Activated CD4-positive, alpha-beta T cell treated with anti-CD3 and anti-CD28 coated beads for 36 hours (primary cell): ENCODE measurements at regions not wholly inside any gene's neighbourhood (a gene's known extent, or its start where the extent isn't known, plus 50 kb on each side); places are given as distances from the start of the nearest gene placed in this dataset.

Source experiments
- ATAC-seq: fragments of 200-7000 bp; cut with Tn5 transposase; one replicate; pipeline ENCODE4 v1.10.0; 2021; ENCODE audit warnings: mild to moderate bottlenecking, moderate library complexity
- CTCF ChIA-PET: fragments of 350-600 bp; sonication (Branson Sonifier 250); formaldehyde crosslinking; loops from one replicate; lab custom pipeline; 2021; ENCODE audit warnings: antibody characterized with exemption; lab: Charles Lee
- POLR2A ChIA-PET: fragments of 350-600 bp; sonication (Branson Sonifier 250); formaldehyde crosslinking; loops from one replicate; lab custom pipeline; 2021; ENCODE audit warnings: antibody characterized with exemption, inconsistent platforms; lab: Charles Lee
- DNase-seq: peaks from one replicate; pipeline ENCODE4 v3.0.0-alpha.2; 2020
- H3K27ac Mint-ChIP-seq: one replicate; pipeline ENCODE4 v1.8.0; 2021; ENCODE audit warnings: mixed read lengths
- H3K27me3 Mint-ChIP-seq: one replicate; pipeline ENCODE4 v1.8.0; 2021; ENCODE audit warnings: mixed read lengths
- H3K36me3 Mint-ChIP-seq: one replicate; pipeline ENCODE4 v1.8.0; 2021; ENCODE audit warnings: low read depth, mixed read lengths
- H3K4me1 Mint-ChIP-seq: one replicate; pipeline ENCODE4 v1.8.0; 2021; ENCODE audit warnings: mixed read lengths
- H3K4me3 Mint-ChIP-seq: one replicate; pipeline ENCODE4 v1.8.0; 2021; ENCODE audit warnings: mild to moderate bottlenecking, moderate library complexity, mixed read lengths
- H3K9me3 Mint-ChIP-seq: one replicate; pipeline ENCODE4 v1.8.0; 2021; ENCODE audit warnings: low read depth, mixed read lengths
- intact Hi-C, 2 experiments: fragments of 100-400 bp; cut with DNase I in 1 of 2; cut with micrococcal nuclease in 1 of 2; formaldehyde crosslinking; loops; one replicate each; pipeline versions ENCODE4 v1.14.2 to v1.15.1; 2022 to 2024; cut with DNase I, micrococcal nuclease

GRCh38 chr10:29736366-29737073, 101.7 kb upstream of the SVIL start:
- H3K27ac Mint-ChIP-seq = no peak overlapping the region
- H3K27me3 Mint-ChIP-seq = peaks cover 6% of the 10 kb centered on the region
- ATAC-seq (no peak), DNase-seq (peak; percentile 32)
- no peaks in the 10 kb centered on the region for H3K36me3 Mint-ChIP-seq
- H3K4me3 Mint-ChIP-seq = peak overlapping the region; percentile 74
- ChIA-PET POLR2A (no interaction called here), CTCF (interaction anchor here (0.6 to 1.8 kb wide), 6 partner anchors 18 to 224 kb away, joined by 3 to 6 read pairs (median 4); no protein-coding TSS in a partner anchor)
- intact Hi-C loops = loop anchor here (2.0 to 10.0 kb wide), 5 partner anchors 68 to 698 kb away; partner anchors contain the start of genes MAP3K8 (in 1 of the 2) and SVIL (in 1 of the 2)
- peaks cover 29% of the 10 kb centered on the region for H3K4me1 Mint-ChIP-seq
- H3K9me3 Mint-ChIP-seq = no peaks in the 10 kb centered on the region

- ATAC-seq (peak; percentile 86), DNase-seq (peak; percentile 92)
- peaks cover 6% of the 10 kb centered on the region for H3K27me3 Mint-ChIP-seq
- peak overlapping the region; percentile 74 for H3K4me3 Mint-ChIP-seq
- H3K36me3 Mint-ChIP-seq = peaks cover 2% of the 10 kb centered on the region
- ChIA-PET POLR2A (no interaction called here), CTCF (interaction anchor here (0.6 to 1.8 kb wide), 10 partner anchors 10 to 242 kb away, joined by 3 to 11 read pairs (median 4); no protein-coding TSS in a partner anchor)
- intact Hi-C loops = loop anchor here (1.0 to 10.0 kb wide), 11 partner anchors 47 to 699 kb away; partner anchors contain the start of genes MAP3K8 (in 1 of the 2) and SVIL (in 1 of the 2)
- H3K4me1 Mint-ChIP-seq = peaks cover 33% of the 10 kb centered on the region
- no peak overlapping the region for H3K27ac Mint-ChIP-seq
- H3K9me3 Mint-ChIP-seq = no peaks in the 10 kb centered on the region
Observed at GRCh38 chr10:29735628-29736365, 101.0 kb upstream of the SVIL start.

GRCh38 chr10:29734962-29735627, 100.3 kb upstream of the SVIL start:
- H3K36me3 Mint-ChIP-seq = peaks cover 5% of the 10 kb centered on the region
- peak overlapping the region; percentile 80 for H3K27ac Mint-ChIP-seq
- CTCF ChIA-PET = interaction anchor here (0.6 to 1.8 kb wide), 9 partner anchors 10 to 241 kb away, joined by 3 to 11 read pairs (median 3); no protein-coding TSS in a partner anchor

GRCh38 chr10:29734640-29734961, 99.8 kb upstream of the SVIL start:
- CTCF ChIA-PET = interaction anchor here (0.7 to 1.8 kb wide), 7 partner anchors 9 to 221 kb away, joined by 3 to 11 read pairs (median 3); no protein-coding TSS in a partner anchor
- Mint-ChIP-seq H3K27ac (peak overlapping the region; percentile 80), H3K36me3 (peaks cover 7% of the 10 kb centered on the region), H3K9me3 (no peaks in the 10 kb centered on the region), H3K4me1 (peaks cover 39% of the 10 kb centered on the region), H3K4me3 (peak overlapping the region; percentile 74), H3K27me3 (peaks cover 6% of the 10 kb centered on the region)
- intact Hi-C loops = loop anchor here (2.0 to 10.0 kb wide), 3 partner anchors 46 to 700 kb away; partner anchors contain the start of gene MAP3K8 (in 1 of the 2)
- POLR2A ChIA-PET = interaction anchor here (0.6 to 0.8 kb wide), 3 partner anchors 32 to 322 kb away, joined by 3 to 4 read pairs (median 4); no protein-coding TSS in a partner anchor
- DNase-seq = no peak
- peak; percentile 10 for ATAC-seq

More at GRCh38 chr10:29734962-29735627, 100.3 kb upstream of the SVIL start:
- peak overlapping the region; percentile 74 for H3K4me3 Mint-ChIP-seq
- POLR2A ChIA-PET = interaction anchor here (0.6 to 0.8 kb wide), 3 partner anchors 32 to 323 kb away, joined by 3 to 4 read pairs (median 4); no protein-coding TSS in a partner anchor
- H3K27me3 Mint-ChIP-seq = peaks cover 6% of the 10 kb centered on the region
- H3K4me1 Mint-ChIP-seq = peaks cover 38% of the 10 kb centered on the region
- no peaks in the 10 kb centered on the region for H3K9me3 Mint-ChIP-seq
- DNase-seq = peak; percentile 72
- intact Hi-C loops = loop anchor here (1.0 to 10.0 kb wide), 10 partner anchors 46 to 700 kb away; partner anchors contain the start of genes MAP3K8 (in 1 of the 2) and SVIL (in 1 of the 2)
- peak; percentile 51 for ATAC-seq

DNA sequence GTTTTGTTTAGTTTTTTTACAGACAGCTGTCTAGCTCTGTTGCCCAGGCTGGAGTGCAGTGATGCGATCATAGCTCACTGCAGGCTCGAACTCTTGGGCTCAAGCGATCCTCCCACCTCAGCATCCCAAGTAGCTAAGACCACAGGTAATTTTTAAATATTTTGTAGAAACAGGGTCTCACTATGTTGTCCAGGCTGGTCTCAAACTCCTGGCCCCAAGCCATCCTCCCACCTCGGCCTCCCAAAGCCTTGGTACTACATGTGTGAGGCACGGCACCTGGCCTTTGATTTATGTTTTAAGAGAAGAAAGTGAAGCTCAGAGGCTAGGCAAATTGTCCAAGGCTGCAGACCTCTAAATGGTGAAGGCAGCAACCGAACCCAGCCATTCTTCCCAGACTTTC, 98.6 kb upstream of the SVIL start:
- CTCF ChIA-PET = interaction anchor here (0.6 to 1.8 kb wide), 5 partner anchors 14 to 626 kb away, joined by 3 to 6 read pairs (median 3); no protein-coding TSS in a partner anchor
- DNase-seq (no peak), ATAC-seq (no peak)
- H3K4me1 Mint-ChIP-seq = peaks cover 49% of the 10 kb centered on the region
- H3K27ac Mint-ChIP-seq = peak overlapping the region; percentile 13
- intact Hi-C loops = loop anchor here (10.0 kb wide), 2 partner anchors 199 to 701 kb away; partner anchors contain the start of gene MAP3K8 (in 1 of the 2)
- H3K4me3 Mint-ChIP-seq = no peak overlapping the region
- no peaks in the 10 kb centered on the region for H3K9me3 Mint-ChIP-seq
- peaks cover 9% of the 10 kb centered on the region for H3K36me3 Mint-ChIP-seq
- H3K27me3 Mint-ChIP-seq = peaks cover 3% of the 10 kb centered on the region
- POLR2A ChIA-PET = interaction anchor here (0.6 kb wide), 1 partner anchor 74 kb away, joined by 5 read pairs; no protein-coding TSS in a partner anchor

- DNase-seq (no peak), ATAC-seq (no peak)
- Mint-ChIP-seq H3K9me3 (no peaks in the 10 kb centered on the region), H3K36me3 (peaks cover 9% of the 10 kb centered on the region), H3K27ac (peak overlapping the region; percentile 13), H3K4me3 (no peak overlapping the region), H3K4me1 (peaks cover 53% of the 10 kb centered on the region), H3K27me3 (peaks cover 3% of the 10 kb centered on the region)
- intact Hi-C loops = loop anchor here (10.0 kb wide), 2 partner anchors 198 to 702 kb away; partner anchors contain the start of gene MAP3K8 (in 1 of the 2)
- ChIA-PET CTCF (interaction anchor here (1.1 kb wide), 1 partner anchor 13 kb away, joined by 3 read pairs; no protein-coding TSS in a partner anchor), POLR2A (no interaction called here)
Observed at GRCh38 chr10:29732918-29733317, 98.1 kb upstream of the SVIL start.

DNA sequence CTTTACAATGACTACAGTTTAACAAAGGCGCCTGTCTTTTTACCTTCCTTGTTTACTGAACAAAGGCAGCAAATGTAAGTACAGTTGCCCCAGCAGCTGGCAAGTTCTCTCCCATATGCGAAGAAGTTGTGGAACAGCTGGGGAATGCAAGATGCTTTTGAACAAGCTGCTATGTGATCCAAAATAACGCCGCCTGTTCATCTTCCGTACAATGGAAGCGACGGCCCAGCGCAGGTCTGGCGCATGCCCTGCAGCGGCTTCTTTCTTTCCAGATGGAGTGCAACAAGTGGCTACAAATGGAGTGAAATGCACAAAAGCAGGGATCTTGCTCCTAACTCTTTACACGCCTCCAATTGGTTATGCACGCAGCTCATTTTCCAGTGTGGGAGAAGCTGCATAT, 97.0 kb upstream of the SVIL start:
- DNase-seq (no peak), ATAC-seq (no peak)
- Mint-ChIP-seq H3K27me3 (no peaks in the 10 kb centered on the region), H3K9me3 (no peaks in the 10 kb centered on the region), H3K4me1 (peaks cover 56% of the 10 kb centered on the region), H3K27ac (no peak overlapping the region), H3K36me3 (peaks cover 11% of the 10 kb centered on the region), H3K4me3 (no peak overlapping the region)
- ChIA-PET CTCF (interaction anchor here (0.7 to 1.3 kb wide), 2 partner anchors 219 to 515 kb away, joined by 3 read pairs; no protein-coding TSS in a partner anchor), POLR2A (interaction anchor here (0.7 kb wide), 1 partner anchor 40 kb away, joined by 3 read pairs; no protein-coding TSS in a partner anchor)
- intact Hi-C loops = loop anchor here (10.0 kb wide), 2 partner anchors 197 to 703 kb away; partner anchors contain the start of gene MAP3K8 (in 1 of the 2)

- ChIA-PET CTCF (interaction anchor here (0.6 to 1.5 kb wide), 3 partner anchors 24 to 250 kb away, joined by 3 to 4 read pairs (median 3); no protein-coding TSS in a partner anchor), POLR2A (no interaction called here)
- H3K27me3 Mint-ChIP-seq = no peaks in the 10 kb centered on the region
- H3K4me3 Mint-ChIP-seq = no peak overlapping the region
- ATAC-seq (no peak), DNase-seq (no peak)
- intact Hi-C loops = loop anchor here (10.0 kb wide), 2 partner anchors 196 to 704 kb away; partner anchors contain the start of gene MAP3K8 (in 1 of the 2)
- H3K9me3 Mint-ChIP-seq = no peaks in the 10 kb centered on the region
- no peak overlapping the region for H3K27ac Mint-ChIP-seq
- peaks cover 56% of the 10 kb centered on the region for H3K4me1 Mint-ChIP-seq
- peaks cover 11% of the 10 kb centered on the region for H3K36me3 Mint-ChIP-seq
Observed at GRCh38 chr10:29730969-29731368, 96.2 kb upstream of the SVIL start.

DNA sequence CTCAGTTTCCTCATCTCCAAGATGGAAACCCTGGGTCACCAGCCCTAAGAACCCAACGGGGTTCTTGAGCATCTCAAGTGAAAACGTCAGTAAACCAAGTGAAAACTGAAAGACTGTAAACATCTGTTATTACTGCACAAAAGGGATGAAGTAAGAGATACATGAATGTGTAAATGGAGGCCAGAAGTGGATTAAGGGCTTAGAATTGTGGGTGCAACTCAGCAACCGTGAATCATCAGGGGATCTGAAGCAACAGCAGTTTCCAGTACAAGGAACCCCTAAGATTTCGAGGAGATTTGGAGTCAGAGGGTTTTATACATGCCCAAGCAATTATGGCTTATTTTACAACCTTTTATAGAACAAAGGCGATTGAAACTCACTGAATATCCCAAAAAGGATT, 95.7 kb upstream of the SVIL start:
- no peaks in the 10 kb centered on the region for H3K9me3 Mint-ChIP-seq
- peaks cover 59% of the 10 kb centered on the region for H3K4me1 Mint-ChIP-seq
- H3K27ac Mint-ChIP-seq = no peak overlapping the region
- H3K4me3 Mint-ChIP-seq = no peak overlapping the region
- DNase-seq (no peak), ATAC-seq (no peak)
- H3K27me3 Mint-ChIP-seq = no peaks in the 10 kb centered on the region
- CTCF ChIA-PET = interaction anchor here (0.6 to 1.5 kb wide), 3 partner anchors 24 to 250 kb away, joined by 3 to 4 read pairs (median 3); no protein-coding TSS in a partner anchor
- intact Hi-C loops = loop anchor here (10.0 kb wide), 2 partner anchors 196 to 704 kb away; partner anchors contain the start of gene MAP3K8 (in 1 of the 2)
- POLR2A ChIA-PET = no interaction called here
- peaks cover 11% of the 10 kb centered on the region for H3K36me3 Mint-ChIP-seq

DNA sequence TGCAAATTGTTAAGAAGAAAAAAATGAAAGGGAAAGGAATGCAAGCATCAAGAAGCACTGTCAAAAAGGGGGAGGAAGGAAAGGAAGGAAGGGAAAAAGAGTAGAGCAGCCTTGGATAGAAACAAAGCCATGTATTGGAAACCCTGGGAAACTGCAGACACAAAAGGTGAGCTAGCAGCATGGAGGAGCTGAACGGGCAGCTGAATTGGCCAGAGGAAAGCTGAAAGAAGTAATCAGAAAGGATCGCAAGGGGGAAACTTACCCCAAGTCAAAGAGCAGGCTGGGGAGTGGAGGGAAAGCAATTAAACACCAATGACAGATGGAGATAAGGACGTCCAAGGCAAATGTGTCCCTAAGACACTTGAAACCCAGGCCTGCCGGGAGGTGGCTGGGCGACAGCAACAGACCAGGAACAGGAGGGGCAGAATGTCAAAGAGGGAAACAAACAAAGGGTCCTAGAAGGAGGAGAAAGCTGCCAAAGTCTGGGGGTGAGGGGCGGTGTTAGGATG, 93.8 kb upstream of the SVIL start:
- intact Hi-C loops = no loop called here
- Mint-ChIP-seq H3K9me3 (no peaks in the 10 kb centered on the region), H3K4me3 (no peak overlapping the region), H3K27me3 (no peaks in the 10 kb centered on the region), H3K27ac (no peak overlapping the region), H3K36me3 (peaks cover 13% of the 10 kb centered on the region), H3K4me1 (peaks cover 66% of the 10 kb centered on the region)
- CTCF ChIA-PET = interaction anchor here (0.6 to 1.0 kb wide), 3 partner anchors 8 to 1299 kb away, joined by 3 to 5 read pairs (median 3); no protein-coding TSS in a partner anchor
- DNase-seq (no peak), ATAC-seq (no peak)
- POLR2A ChIA-PET = no interaction called here
